PC-9 (cell line): ENCODE measurements at regions not wholly inside any gene's neighbourhood (a gene's known extent, or its start where the extent isn't known, plus 50 kb on each side); places are given as distances from the start of the nearest gene placed in this dataset.

ENCODE experiments used
- BruUV-seq: library from RNA; stranded (reverse); fragments of 400-500 nt; replicated peaks from 2 replicates; lab custom pipeline; 2021; lab: Mats Ljungman, UMichigan
- CTCF ChIA-PET: fragments of 300-600 bp; sonication (Branson Sonifier 250); formaldehyde crosslinking; loops from one replicate; lab custom pipeline; 2022; ENCODE audit warnings: antibody characterized with exemption; lab: Charles Lee
- POLR2A ChIA-PET: fragments of 300-600 bp; sonication (Branson Sonifier 250); formaldehyde crosslinking; loops from one replicate; lab custom pipeline; 2022; ENCODE audit warnings: antibody characterized with exemption; ENCODE audit not compliant: unreplicated experiment; lab: Charles Lee
- DNase-seq, 2 experiments: peaks; one replicate each; pipeline versions ENCODE4 v3.0.0 to v3.0.0-alpha.2; 2015 to 2022; ENCODE audit warnings: mixed read lengths in 1 of 2
- H2AFZ ChIP-seq: fragments of 200-600 bp; sonication (generic); 2 replicates; pipeline ENCODE4 v1.8.1; 2017; ENCODE audit warnings: antibody characterized with exemption
- H3F3A ChIP-seq: fragments of 200-600 bp; sonication (generic); 2 replicates; pipeline ENCODE4 v1.8.1; 2017; ENCODE audit warnings: antibody characterized with exemption, mild to moderate bottlenecking, low read depth; ENCODE audit not compliant: insufficient read depth
- H3K27ac ChIP-seq: fragments of 200-600 bp; sonication (generic); 2 replicates; pipeline ENCODE4 v1.6.1; 2016; ENCODE audit warnings: mixed run types
- H3K27me3 ChIP-seq: fragments of 200-600 bp; sonication (generic); 2 replicates; pipeline ENCODE4 v1.6.1; 2016; ENCODE audit warnings: low read depth, mixed run types; ENCODE audit not compliant: insufficient read depth
- H3K36me3 ChIP-seq: fragments of 200-600 bp; sonication (generic); 2 replicates; pipeline ENCODE4 v1.6.1; 2016; ENCODE audit warnings: low read depth, mixed run types
- H3K4me1 ChIP-seq: fragments of 200-600 bp; sonication (generic); replicated peaks from 2 replicates; pipeline ENCODE4 v1.6.1; 2016; ENCODE audit warnings: mixed run types; ENCODE audit not compliant: insufficient read depth
- H3K4me2 ChIP-seq: fragments of 200-600 bp; sonication (generic); 2 replicates; pipeline ENCODE4 v1.6.1; 2017; ENCODE audit warnings: mixed run types
- H3K4me3 ChIP-seq: fragments of 200-600 bp; sonication (generic); 2 replicates; pipeline ENCODE4 v1.6.1; 2016; ENCODE audit warnings: mixed run types
- H3K79me2 ChIP-seq: fragments of 200-600 bp; sonication (generic); 2 replicates; pipeline ENCODE4 v1.6.1; 2017; ENCODE audit warnings: low read depth, mixed run types
- H3K9me2 ChIP-seq: fragments of 200-600 bp; sonication (generic); 2 replicates; pipeline ENCODE4 v1.8.1; 2017; ENCODE audit warnings: mild to moderate bottlenecking; ENCODE audit not compliant: insufficient read depth
- H3K9me3 ChIP-seq: fragments of 200-600 bp; sonication (generic); 2 replicates; pipeline ENCODE4 v1.8.1; 2016; ENCODE audit warnings: low read depth; ENCODE audit not compliant: insufficient read depth
- H4K20me1 ChIP-seq: fragments of 200-600 bp; sonication (generic); 2 replicates; pipeline ENCODE4 v1.8.1; 2017; ENCODE audit not compliant: insufficient read depth
- EZH2 ChIP-seq: fragments of 200-600 bp; sonication (generic); IDR thresholded peaks from 2 replicates; pipeline ENCODE4 v1.8.0; 2017; ENCODE audit warnings: antibody characterized with exemption, low read depth
- intact Hi-C: fragments of 100-400 bp; cut with micrococcal nuclease; formaldehyde crosslinking; loops from one replicate; pipeline ENCODE4 v1.10.0; 2022; ENCODE audit not compliant: unreplicated experiment
- TF ChIP-seq, protein P1 (sequence below): fragments of 200-600 bp; sonication (generic); conservative IDR thresholded peaks from 2 replicates; pipeline ENCODE4 v1.6.1; 2017; ENCODE audit warnings: mixed run types, antibody characterized with exemption, mild to moderate bottlenecking, moderate library complexity

GRCh38 chr4:177161781-177162180 is 147.9 kb upstream of the NEIL3 start:
- no peak overlapping the region for H2AFZ ChIP-seq
- H3K4me3 ChIP-seq: no peak overlapping the region
- no peaks in the 10 kb centered on the region for H3K79me2 ChIP-seq
- no peaks in the 10 kb centered on the region for H3F3A ChIP-seq
- intact Hi-C loops: no loop called here
- CTCF ChIA-PET: no interaction called here
- no peaks in the 10 kb centered on the region for H3K36me3 ChIP-seq
- no peaks in the 10 kb centered on the region for H3K27me3 ChIP-seq
- no TSS peak for BruUV-seq
- TF ChIP-seq, protein P1, sequence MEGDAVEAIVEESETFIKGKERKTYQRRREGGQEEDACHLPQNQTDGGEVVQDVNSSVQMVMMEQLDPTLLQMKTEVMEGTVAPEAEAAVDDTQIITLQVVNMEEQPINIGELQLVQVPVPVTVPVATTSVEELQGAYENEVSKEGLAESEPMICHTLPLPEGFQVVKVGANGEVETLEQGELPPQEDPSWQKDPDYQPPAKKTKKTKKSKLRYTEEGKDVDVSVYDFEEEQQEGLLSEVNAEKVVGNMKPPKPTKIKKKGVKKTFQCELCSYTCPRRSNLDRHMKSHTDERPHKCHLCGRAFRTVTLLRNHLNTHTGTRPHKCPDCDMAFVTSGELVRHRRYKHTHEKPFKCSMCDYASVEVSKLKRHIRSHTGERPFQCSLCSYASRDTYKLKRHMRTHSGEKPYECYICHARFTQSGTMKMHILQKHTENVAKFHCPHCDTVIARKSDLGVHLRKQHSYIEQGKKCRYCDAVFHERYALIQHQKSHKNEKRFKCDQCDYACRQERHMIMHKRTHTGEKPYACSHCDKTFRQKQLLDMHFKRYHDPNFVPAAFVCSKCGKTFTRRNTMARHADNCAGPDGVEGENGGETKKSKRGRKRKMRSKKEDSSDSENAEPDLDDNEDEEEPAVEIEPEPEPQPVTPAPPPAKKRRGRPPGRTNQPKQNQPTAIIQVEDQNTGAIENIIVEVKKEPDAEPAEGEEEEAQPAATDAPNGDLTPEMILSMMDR: no peak
- no peak for TF ChIP-seq EZH2
- POLR2A ChIA-PET: no interaction called here
- H3K9me3 ChIP-seq: no peaks in the 10 kb centered on the region
- no peaks in the 10 kb centered on the region for H3K9me2 ChIP-seq
- no peaks in the 10 kb centered on the region for H3K4me1 ChIP-seq
- no peak for DNase-seq
- no peak overlapping the region for H3K4me2 ChIP-seq
- no peak overlapping the region for H3K27ac ChIP-seq
- no peaks in the 10 kb centered on the region for H4K20me1 ChIP-seq

- TF ChIP-seq EZH2: no peak
- TF ChIP-seq, protein P1: no peak
- H3F3A ChIP-seq: no peaks in the 10 kb centered on the region
- no peak overlapping the region for H3K27ac ChIP-seq
- no peak overlapping the region for H3K4me3 ChIP-seq
- no peaks in the 10 kb centered on the region for H3K27me3 ChIP-seq
- DNase-seq: no peak
- intact Hi-C loops: no loop called here
- no peaks in the 10 kb centered on the region for H3K9me3 ChIP-seq
- POLR2A ChIA-PET: no interaction called here
- H3K9me2 ChIP-seq: no peaks in the 10 kb centered on the region
- H4K20me1 ChIP-seq: no peaks in the 10 kb centered on the region
- H3K4me1 ChIP-seq: no peaks in the 10 kb centered on the region
- no peaks in the 10 kb centered on the region for H3K36me3 ChIP-seq
- CTCF ChIA-PET: interaction anchor here (0.6 kb wide), 1 partner anchor 175 kb away, joined by 3 read pairs; no protein-coding TSS in a partner anchor
- BruUV-seq: no TSS peak
- no peak overlapping the region for H3K4me2 ChIP-seq
- H2AFZ ChIP-seq: no peak overlapping the region
- H3K79me2 ChIP-seq: no peaks in the 10 kb centered on the region
Observed at GRCh38 chr4:177163532-177163931, 146.1 kb upstream of the NEIL3 start.

DNA sequence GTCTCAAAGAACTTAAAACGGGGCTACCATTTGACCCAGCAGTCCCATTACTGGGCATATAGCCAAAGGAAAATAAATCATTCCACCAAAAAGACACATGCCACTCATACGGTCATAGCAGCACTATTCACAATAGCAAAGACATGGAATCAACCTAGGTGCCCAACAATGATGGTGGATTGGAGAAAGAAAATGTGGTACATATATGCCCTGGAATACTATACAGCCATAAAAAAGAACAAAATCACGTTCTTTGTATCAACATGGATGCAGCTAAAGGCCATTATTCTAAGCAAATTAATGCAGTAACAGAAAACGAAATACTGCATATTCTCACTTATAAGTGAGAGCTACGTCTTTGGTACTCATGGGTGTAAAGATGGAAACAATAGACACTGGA is 138.1 kb upstream of the NEIL3 start:
- intact Hi-C loops: no loop called here
- POLR2A ChIA-PET: no interaction called here
- no TSS peak for BruUV-seq

More for the DNA sequence above, 138.1 kb upstream of the NEIL3 start:
- no peak for TF ChIP-seq EZH2
- TF ChIP-seq, protein P1: no peak
- Histone ChIP-seq H4K20me1 (no peaks in the 10 kb centered on the region), H3K27ac (no peak overlapping the region), H3K9me3 (no peaks in the 10 kb centered on the region), H3K9me2 (no peaks in the 10 kb centered on the region; the same call in 1 of the 2 replicates), H2AFZ (no peak overlapping the region), H3K4me2 (no peak overlapping the region), H3K4me3 (no peak overlapping the region), H3K4me1 (no peaks in the 10 kb centered on the region), H3K27me3 (no peaks in the 10 kb centered on the region), H3K36me3 (no peaks in the 10 kb centered on the region), H3K79me2 (no peaks in the 10 kb centered on the region), H3F3A (no peaks in the 10 kb centered on the region)
- CTCF ChIA-PET: no interaction called here
- no peak for DNase-seq
